ENCODE measurements at regions not wholly inside any gene's neighbourhood (a gene's known extent, or its start where the extent isn't known, plus 50 kb on each side); places are given as distances from the start of the nearest gene placed in this dataset.

GRCh38 chr15:70437882-70438451 lies 325.4 kb downstream of the UACA start:
- Histone ChIP-seq H3K79me2 (replicated peaks; ENCODE audit: insufficient read depth, low read length) (no peaks in the 10 kb centered on the region), H3K9me2 (ENCODE audit: insufficient read depth, low read length) (no peaks in the 10 kb centered on the region), H3K4me2 (ENCODE audit: low read length) (no peak overlapping the region), H3K4me3 (ENCODE audit: low read length) (no peak overlapping the region), H4K20me1 (ENCODE audit: insufficient read depth) (no peaks in the 10 kb centered on the region), H3K9ac (ENCODE audit: low read length) (no peak overlapping the region), H3K36me3 (ENCODE audit: insufficient read depth, low read length) (no peaks in the 10 kb centered on the region), H3K27ac (ENCODE audit: low read length) (no peak overlapping the region), H2AFZ (ENCODE audit: low read depth, low read length) (no peak overlapping the region), H3K9me3 (ENCODE audit: low read length) (no peaks in the 10 kb centered on the region), H3K27me3 (ENCODE audit: insufficient read depth, low read depth, low read length) (no peaks in the 10 kb centered on the region), H3F3A (ENCODE audit: insufficient read depth, low read length, poor library complexity, severe bottlenecking) (no peaks in the 10 kb centered on the region)
- no peak for TF ChIP-seq MXI1 (conservative IDR thresholded peaks at IDR 0.05; ENCODE audit: poor library complexity, severe bottlenecking)
- no peak for TF ChIP-seq REST (IDR thresholded peaks at IDR 0.05; ENCODE audit: borderline replicate concordance)
- TF ChIP-seq SMC3 (conservative IDR thresholded peaks at IDR 0.05; ENCODE audit: poor library complexity): no peak
- no peak for TF ChIP-seq TAF1 (IDR thresholded peaks at IDR 0.05; ENCODE audit: low read depth)
- TF ChIP-seq POLR2AphosphoS5 (IDR thresholded peaks at IDR 0.05): no peak
- no peak for TF ChIP-seq EZH2 (IDR thresholded peaks at IDR 0.05; ENCODE audit: borderline replicate concordance, insufficient read depth, low read length, poor library complexity, severe bottlenecking)
- TF ChIP-seq CTCF (IDR thresholded peaks at IDR 0.05; ENCODE audit: poor library complexity, severe bottlenecking): no peak
- TF ChIP-seq RAD21 (conservative IDR thresholded peaks at IDR 0.05): no peak
- TF ChIP-seq EP300 (conservative IDR thresholded peaks at IDR 0.05; ENCODE audit: poor library complexity, severe bottlenecking): no peak

- Histone ChIP-seq H4K20me1 (ENCODE audit: insufficient read depth) (no peaks in the 10 kb centered on the region), H3K79me2 (replicated peaks; ENCODE audit: insufficient read depth, low read length) (no peaks in the 10 kb centered on the region), H3K9ac (ENCODE audit: low read length) (no peak overlapping the region), H3K9me3 (ENCODE audit: low read length) (no peaks in the 10 kb centered on the region), H3K27ac (ENCODE audit: low read length) (no peak overlapping the region), H3K36me3 (ENCODE audit: insufficient read depth, low read length) (no peaks in the 10 kb centered on the region), H3K27me3 (ENCODE audit: insufficient read depth, low read depth, low read length) (no peaks in the 10 kb centered on the region), H3K9me2 (ENCODE audit: insufficient read depth, low read length) (no peaks in the 10 kb centered on the region), H3K4me3 (ENCODE audit: low read length) (no peak overlapping the region), H2AFZ (ENCODE audit: low read depth, low read length) (no peak overlapping the region), H3F3A (ENCODE audit: insufficient read depth, low read length, poor library complexity, severe bottlenecking) (no peaks in the 10 kb centered on the region), H3K4me2 (ENCODE audit: low read length) (no peak overlapping the region)
- TF ChIP-seq EZH2 (IDR thresholded peaks at IDR 0.05; ENCODE audit: borderline replicate concordance, insufficient read depth, low read length, poor library complexity, severe bottlenecking): no peak
- TF ChIP-seq POLR2AphosphoS5 (IDR thresholded peaks at IDR 0.05): no peak
- no peak for TF ChIP-seq REST (IDR thresholded peaks at IDR 0.05; ENCODE audit: borderline replicate concordance)
- no peak for TF ChIP-seq MXI1 (conservative IDR thresholded peaks at IDR 0.05; ENCODE audit: poor library complexity, severe bottlenecking)
- no peak for TF ChIP-seq EP300 (conservative IDR thresholded peaks at IDR 0.05; ENCODE audit: poor library complexity, severe bottlenecking)
- TF ChIP-seq TAF1 (IDR thresholded peaks at IDR 0.05; ENCODE audit: low read depth): no peak
- no peak for TF ChIP-seq SMC3 (conservative IDR thresholded peaks at IDR 0.05; ENCODE audit: poor library complexity)
- TF ChIP-seq RAD21 (conservative IDR thresholded peaks at IDR 0.05): no peak
- no peak for TF ChIP-seq CTCF (IDR thresholded peaks at IDR 0.05; ENCODE audit: poor library complexity, severe bottlenecking)
Measured at GRCh38 chr15:70437089-70437488, 326.3 kb downstream of the UACA start.

Measured in neural cell (in vitro differentiated cells).